IMR-90 (cell line): ENCODE measurements at regions not wholly inside any gene's neighbourhood (a gene's known extent, or its start where the extent isn't known, plus 50 kb on each side); places are given as distances from the start of the nearest gene placed in this dataset.

Source experiments
- ATAC-seq: fragments of 200-7000 bp; cut with Tn5 transposase; 2 replicates; pipeline ENCODE4 v1.9.1; 2020; ENCODE audit warnings: low read depth, mild to moderate bottlenecking, moderate library complexity
- BruUV-seq: library from RNA; stranded (reverse); fragments of 400-500 nt; replicated peaks from 2 replicates; lab custom pipeline; 2021; lab: Mats Ljungman, UMichigan
- CTCF ChIA-PET: fragments of 300-600 bp; formaldehyde crosslinking; extraction: SDS; loops from one replicate; lab custom pipeline; 2021; ENCODE audit warnings: antibody characterized with exemption; lab: Yijun Ruan, JAX
- POLR2A ChIA-PET: fragments of 300-600 bp; sonication (Branson Sonifier 250); formaldehyde crosslinking; loops from one replicate; lab custom pipeline; 2022; ENCODE audit warnings: antibody characterized with exemption; ENCODE audit not compliant: unreplicated experiment; lab: Charles Lee
- DNase-seq: peaks from one replicate; pipeline ENCODE4 v3.0.0; 2013
- H2AFZ ChIP-seq: replicated peaks from 2 replicates; pipeline ENCODE3; 2013; ENCODE audit warnings: low read length, mild to moderate bottlenecking; ENCODE audit not compliant: poor library complexity
- H2AK5ac ChIP-seq: 2 replicates; pipeline ENCODE4 v1.6.1; 2013; ENCODE audit warnings: low read depth, low read length, inconsistent platforms
- H2AK9ac ChIP-seq: replicated peaks from 2 replicates; pipeline ENCODE3; 2013; ENCODE audit warnings: mild to moderate bottlenecking, low read depth, low read length, moderate library complexity; ENCODE audit not compliant: poor library complexity
- H2BK120ac ChIP-seq: 2 replicates; pipeline ENCODE4 v1.6.1; 2013; ENCODE audit warnings: low read depth, low read length, inconsistent platforms
- H2BK15ac ChIP-seq: 3 replicates; pipeline ENCODE4 v1.6.1; 2013; ENCODE audit warnings: low read depth, low read length, inconsistent platforms
- H2BK20ac ChIP-seq: 2 replicates; pipeline ENCODE4 v1.6.1; 2013; ENCODE audit warnings: low read depth, mild to moderate bottlenecking, inconsistent platforms, low read length, moderate library complexity
- H2BK5ac ChIP-seq: 2 replicates; pipeline ENCODE4 v1.6.1; 2013; ENCODE audit warnings: mild to moderate bottlenecking, low read depth, low read length, inconsistent platforms; ENCODE audit not compliant: poor library complexity, severe bottlenecking
- H3K14ac ChIP-seq: replicated peaks from 2 replicates; pipeline ENCODE4 v1.6.1; 2013; ENCODE audit warnings: low read depth, low read length, inconsistent platforms
- H3K18ac ChIP-seq: 2 replicates; pipeline ENCODE4 v1.6.1; 2013; ENCODE audit warnings: low read depth, low read length, control low read depth
- H3K23ac ChIP-seq: 2 replicates; pipeline ENCODE4 v1.6.1; 2013; ENCODE audit warnings: low read depth, low read length, inconsistent platforms
- H3K27ac ChIP-seq: 2 replicates; pipeline ENCODE4 v1.5.1; 2013; ENCODE audit warnings: mild to moderate bottlenecking, control low read depth, low read length; ENCODE audit not compliant: insufficient read depth
- H3K27me3 ChIP-seq: 2 replicates; pipeline ENCODE4 v1.6.1; 2013; ENCODE audit warnings: low read length; ENCODE audit not compliant: control insufficient read depth, insufficient read depth
- H3K36me3 ChIP-seq: 2 replicates; pipeline ENCODE4 v1.6.1; 2013; ENCODE audit warnings: low read length, mixed read lengths; ENCODE audit not compliant: control insufficient read depth, insufficient read depth
- H3K4ac ChIP-seq: 2 replicates; pipeline ENCODE4 v1.6.1; 2013; ENCODE audit warnings: low read depth, low read length, inconsistent platforms
- H3K4me1 ChIP-seq: 2 replicates; pipeline ENCODE4 v1.6.1; 2013; ENCODE audit warnings: low read length, mixed read lengths; ENCODE audit not compliant: control insufficient read depth, insufficient read depth
- H3K4me2 ChIP-seq: 2 replicates; pipeline ENCODE4 v1.6.1; 2013; ENCODE audit warnings: low read depth, mild to moderate bottlenecking, control low read depth, low read length, moderate library complexity
- H3K4me3 ChIP-seq: 2 replicates; pipeline ENCODE4 v1.5.1; 2013; ENCODE audit warnings: low read depth, mild to moderate bottlenecking, control low read depth, low read length, moderate library complexity; ENCODE audit not compliant: insufficient read depth
- H3K56ac ChIP-seq: 2 replicates; pipeline ENCODE4 v1.6.1; 2013; ENCODE audit warnings: low read length, inconsistent platforms; ENCODE audit not compliant: insufficient read depth; ENCODE audit errors: extremely low read depth
- H3K79me1 ChIP-seq, 2 experiments: 2 replicates each; pipeline ENCODE4 v1.6.1; 2013; ENCODE audit warnings: low read length in 2 of 2, inconsistent platforms in 1 of 2, low read depth in 1 of 2
- H3K9ac ChIP-seq: 2 replicates; pipeline ENCODE4 v1.6.1; 2013; ENCODE audit warnings: low read depth, low read length, control low read depth
- H3K9me1 ChIP-seq: 2 replicates; pipeline ENCODE4 v1.6.1; 2013; ENCODE audit warnings: low read length, inconsistent platforms; ENCODE audit not compliant: insufficient read depth
- H3K9me3 ChIP-seq: 2 replicates; pipeline ENCODE4 v1.6.1; 2013; ENCODE audit warnings: low read length; ENCODE audit not compliant: control insufficient read depth, insufficient read depth
- H4K20me1 ChIP-seq: 2 replicates; pipeline ENCODE4 v1.6.1; 2013; ENCODE audit warnings: low read length, inconsistent platforms; ENCODE audit not compliant: insufficient read depth
- H4K5ac ChIP-seq: 2 replicates; pipeline ENCODE4 v1.6.1; 2013; ENCODE audit warnings: mild to moderate bottlenecking, low read depth, low read length, control low read depth
- H4K8ac ChIP-seq, 2 experiments: 2 replicates each; pipeline ENCODE4 v1.6.1; 2013; ENCODE audit warnings: low read depth in 2 of 2, low read length in 2 of 2, control low read depth in 1 of 2, inconsistent platforms in 1 of 2
- H4K91ac ChIP-seq: 2 replicates; pipeline ENCODE4 v1.6.1; 2013; ENCODE audit warnings: low read depth, low read length, inconsistent platforms; ENCODE audit not compliant: insufficient read depth
- BHLHE40 ChIP-seq: fragments of 150-350 bp; IDR thresholded peaks from 2 replicates; pipeline ENCODE4 v1.6.1; 2016; ENCODE audit warnings: mild to moderate bottlenecking, low read depth, low read length
- CEBPB ChIP-seq: IDR thresholded peaks from 2 replicates; pipeline ENCODE4 v1.6.1; 2012; ENCODE audit warnings: low read depth, low read length, improper control_type of control experiment
- CHD1 ChIP-seq: IDR thresholded peaks from 2 replicates; pipeline ENCODE4 v1.6.1; 2012; ENCODE audit warnings: low read depth, low read length, improper control_type of control experiment
- FOS ChIP-seq: fragments of 150-350 bp; IDR thresholded peaks from 2 replicates; pipeline ENCODE4 v1.6.1; 2016; ENCODE audit warnings: low read depth, low read length
- MAFK ChIP-seq: IDR thresholded peaks from 2 replicates; pipeline ENCODE4 v1.6.1; 2012; ENCODE audit warnings: low read depth, low read length, improper control_type of control experiment
- MAZ ChIP-seq: IDR thresholded peaks from 2 replicates; pipeline ENCODE4 v1.6.1; 2012; ENCODE audit warnings: low read depth, mild to moderate bottlenecking, low read length, improper control_type of control experiment, moderate library complexity, borderline replicate concordance
- MXI1 ChIP-seq: IDR thresholded peaks from 2 replicates; pipeline ENCODE4 v1.6.1; 2012; ENCODE audit warnings: low read depth, mild to moderate bottlenecking, low read length, moderate library complexity, borderline replicate concordance
- NFE2L2 ChIP-seq: fragments of 150-350 bp; IDR thresholded peaks from 2 replicates; pipeline ENCODE4 v1.6.1; 2016; ENCODE audit warnings: low read depth, mild to moderate bottlenecking, low read length
- POLR2A ChIP-seq: IDR thresholded peaks from 2 replicates; pipeline ENCODE4 v1.6.1; 2012; ENCODE audit warnings: mild to moderate bottlenecking, low read depth, low read length
- RAD21 ChIP-seq: IDR thresholded peaks from 2 replicates; pipeline ENCODE4 v1.6.1; 2012; ENCODE audit warnings: low read length, improper control_type of control experiment
- RCOR1 ChIP-seq: IDR thresholded peaks from 2 replicates; pipeline ENCODE4 v1.6.1; 2012; ENCODE audit warnings: mild to moderate bottlenecking, low read length, improper control_type of control experiment; ENCODE audit not compliant: insufficient replicate concordance
- RFX5 ChIP-seq: IDR thresholded peaks from 2 replicates; pipeline ENCODE4 v1.8.0; 2012; ENCODE audit warnings: low read depth, mild to moderate bottlenecking, low read length, moderate library complexity
- SMC3 ChIP-seq: fragments of 150-350 bp; IDR thresholded peaks from 2 replicates; pipeline ENCODE4 v1.6.1; 2016; ENCODE audit warnings: low read depth, mild to moderate bottlenecking, antibody characterized with exemption, low read length, moderate library complexity
- USF2 ChIP-seq: fragments of 150-350 bp; IDR thresholded peaks from 2 replicates; pipeline ENCODE4 v1.6.1; 2017; ENCODE audit warnings: mild to moderate bottlenecking, antibody characterized with exemption, low read length, low read depth
- WGBS, 2 experiments: methylation state at CpG; one replicate each; pipeline versions ENCODE4 v1.1.5 to v1.1.7; 2013; ENCODE audit warnings: missing lambda C conversion rate in 2 of 2; ENCODE audit not compliant: insufficient read length in 1 of 2; ENCODE audit errors: extremely low coverage in 2 of 2; 5-methylcytosine and 5-hydroxymethylcytosine counted together
- dilution Hi-C: fragments of 300-500 bp; cut with HindIII; formaldehyde crosslinking; loops from one replicate; pipeline ENCODE4 v1.14.3; 2018; ENCODE audit warnings: low sequenced_read_pairs; ENCODE audit not compliant: unreplicated experiment
- in situ Hi-C: fragments of 300-500 bp; cut with MboI; formaldehyde crosslinking; loops from 3 replicates; pipeline ENCODE4 v1.14.3; 2019; ENCODE audit warnings: low sequenced_read_pairs, inconsistent platforms, mixed read lengths
- intact Hi-C: fragments of 100-400 bp; cut with micrococcal nuclease; formaldehyde crosslinking; loops from 2 replicates; pipeline ENCODE4 v1.10.0; 2022
- TF ChIP-seq, protein P1 (sequence below): conservative IDR thresholded peaks from 2 replicates; pipeline ENCODE4 v1.5.1; 2012; ENCODE audit warnings: mild to moderate bottlenecking, low read depth, low read length, improper control_type of control experiment

DNA sequence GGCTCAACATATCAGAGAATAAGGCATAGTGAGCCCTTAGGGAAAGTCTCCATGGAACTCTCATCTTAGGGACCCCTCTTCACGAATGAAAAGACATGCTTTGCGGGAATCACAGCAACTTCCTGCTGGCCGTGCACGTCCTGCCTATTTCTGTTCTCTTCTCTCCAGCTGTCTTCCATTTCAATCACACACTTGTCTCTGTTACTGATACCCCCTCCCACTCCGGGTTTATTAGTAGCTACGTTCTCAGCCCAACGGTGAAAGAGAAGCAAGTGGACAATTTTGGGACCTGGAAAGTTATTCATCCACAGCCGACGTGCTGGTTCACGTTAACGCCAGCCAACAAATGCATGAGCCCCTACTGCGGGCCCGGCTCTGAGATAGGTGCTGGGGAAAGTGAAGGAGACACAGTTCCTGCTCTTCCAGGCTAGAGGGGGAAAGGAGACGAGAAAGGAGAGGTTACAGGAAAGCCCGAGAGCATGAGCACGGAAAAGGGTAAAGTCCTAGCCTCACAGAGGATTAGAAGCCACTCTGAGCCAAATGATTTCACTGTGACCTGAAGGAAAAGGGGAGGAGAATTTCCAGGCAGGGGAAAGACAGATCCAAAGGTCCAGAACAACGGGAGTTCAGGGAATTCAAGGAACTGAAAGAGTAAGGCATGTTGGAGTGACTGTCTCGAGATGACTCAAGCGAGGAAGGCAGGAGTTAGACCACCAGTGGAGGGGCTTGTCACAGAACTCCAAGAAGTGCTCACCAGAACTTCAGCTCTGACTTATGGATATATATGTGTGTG is 81.8 kb upstream of the CLDN10 start:
- Histone ChIP-seq H3K27ac (no peak overlapping the region), H2BK15ac (no peak overlapping the region), H3K56ac (no peak overlapping the region), H4K20me1 (no peaks in the 10 kb centered on the region), H2AK5ac (no peak overlapping the region), H3K36me3 (no peaks in the 10 kb centered on the region), H3K9ac (no peak overlapping the region), H3K4me1 (no peaks in the 10 kb centered on the region), H3K9me1 (no peaks in the 10 kb centered on the region), H4K5ac (no peak overlapping the region), H3K79me1 (no peaks in the 10 kb centered on the region), H3K9me3 (no peaks in the 10 kb centered on the region), H2BK120ac (no peak overlapping the region), H3K23ac (no peak overlapping the region), H3K18ac (no peak overlapping the region), H3K4me3 (no peak overlapping the region), H4K91ac (no peak overlapping the region), H2BK5ac (no peak overlapping the region), H2BK20ac (no peak overlapping the region), H3K4me2 (no peak overlapping the region), H4K8ac (no peak overlapping the region), H2AFZ (no peak overlapping the region), H2AK9ac (no peak overlapping the region), H3K14ac (no peak overlapping the region), H3K27me3 (peaks cover 22% of the 10 kb centered on the region), H3K4ac (no peak overlapping the region)
- ChIA-PET POLR2A (interaction anchor here (0.5 kb wide), 1 partner anchor 12 kb away, joined by 3 read pairs; no protein-coding TSS in a partner anchor), CTCF (interaction anchor here (1.5 kb wide), 1 partner anchor 66 kb away, joined by 3 read pairs; no protein-coding TSS in a partner anchor)
- DNase-seq = no peak
- WGBS, 2 experiments = 59% methylated on average over 8 of the region's 19 CpGs; no CpG with 5 or more reads in 1 of the 2 experiments
- in situ Hi-C loops = no loop called here
- no TSS peak for BruUV-seq
- intact Hi-C loops = no loop called here
- ATAC-seq = no peak
- dilution Hi-C loops = no loop called here
- TF ChIP-seq SMC3 (no peak), POLR2A (no peak), FOS (no peak), RAD21 (no peak), RFX5 (no peak), USF2 (no peak), MXI1 (no peak), CHD1 (no peak), RCOR1 (no peak), NFE2L2 (no peak), MAZ (no peak), CEBPB (no peak), BHLHE40 (no peak), MAFK (no peak)
- TF ChIP-seq, protein P1, sequence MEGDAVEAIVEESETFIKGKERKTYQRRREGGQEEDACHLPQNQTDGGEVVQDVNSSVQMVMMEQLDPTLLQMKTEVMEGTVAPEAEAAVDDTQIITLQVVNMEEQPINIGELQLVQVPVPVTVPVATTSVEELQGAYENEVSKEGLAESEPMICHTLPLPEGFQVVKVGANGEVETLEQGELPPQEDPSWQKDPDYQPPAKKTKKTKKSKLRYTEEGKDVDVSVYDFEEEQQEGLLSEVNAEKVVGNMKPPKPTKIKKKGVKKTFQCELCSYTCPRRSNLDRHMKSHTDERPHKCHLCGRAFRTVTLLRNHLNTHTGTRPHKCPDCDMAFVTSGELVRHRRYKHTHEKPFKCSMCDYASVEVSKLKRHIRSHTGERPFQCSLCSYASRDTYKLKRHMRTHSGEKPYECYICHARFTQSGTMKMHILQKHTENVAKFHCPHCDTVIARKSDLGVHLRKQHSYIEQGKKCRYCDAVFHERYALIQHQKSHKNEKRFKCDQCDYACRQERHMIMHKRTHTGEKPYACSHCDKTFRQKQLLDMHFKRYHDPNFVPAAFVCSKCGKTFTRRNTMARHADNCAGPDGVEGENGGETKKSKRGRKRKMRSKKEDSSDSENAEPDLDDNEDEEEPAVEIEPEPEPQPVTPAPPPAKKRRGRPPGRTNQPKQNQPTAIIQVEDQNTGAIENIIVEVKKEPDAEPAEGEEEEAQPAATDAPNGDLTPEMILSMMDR = no peak
